HCT116 (cell line): ENCODE measurements at regions not wholly inside any gene's neighbourhood (a gene's known extent, or its start where the extent isn't known, plus 50 kb on each side); places are given as distances from the start of the nearest gene placed in this dataset.

Source experiments
- ATAC-seq: fragments of 200-7000 bp; cut with Tn5 transposase; 2 replicates; pipeline ENCODE4 v1.9.1; 2020; ENCODE audit warnings: mild to moderate bottlenecking, moderate library complexity
- BruUV-seq: library from RNA; stranded (reverse); fragments of 400-500 nt; replicated peaks from 2 replicates; lab custom pipeline; 2021; lab: Mats Ljungman, UMichigan
- CTCF ChIA-PET: fragments of 300-600 bp; sonication (Branson Sonifier 250); formaldehyde crosslinking; loops from one replicate; lab custom pipeline; 2021; ENCODE audit warnings: antibody characterized with exemption; lab: Charles Lee
- POLR2A ChIA-PET: fragments of 300-600, 350-600 bp; sonication (Branson Sonifier 250); formaldehyde crosslinking; loops from one replicate; lab custom pipeline; 2021; ENCODE audit warnings: antibody characterized with exemption; lab: Charles Lee
- RAD21 ChIA-PET, 2 experiments: fragments of 300-600 bp; sonication (Branson Sonifier 250); formaldehyde crosslinking; loops; one replicate each; lab custom pipeline; 2023; ENCODE audit warnings: low total read pairs in 2 of 2; ENCODE audit not compliant: uncharacterized antibody in 2 of 2, unreplicated experiment in 2 of 2, low non-redundant PET in 1 of 2; lab: Charles Lee
- DNase-seq: peaks from one replicate; pipeline ENCODE4 v3.0.0-alpha.2; 2010; ENCODE audit warnings: low read depth, low spot score
- H2AFZ ChIP-seq: fragments of 200-600 bp; shearing (Covaris generic), sonication (generic); 2 replicates; pipeline ENCODE4 v1.6.1; 2017; ENCODE audit warnings: low read depth, mixed run types, mixed read lengths, antibody characterized with exemption, low read length; ENCODE audit not compliant: poor library complexity, severe bottlenecking
- H3K27ac ChIP-seq: 2 replicates; pipeline ENCODE4 v1.5.1; 2012; ENCODE audit warnings: low read depth, low read length
- H3K27me3 ChIP-seq: fragments of 200-600 bp; sonication (generic); 2 replicates; pipeline ENCODE4 v1.6.1; 2016; ENCODE audit warnings: mixed run types, low read length, mixed read lengths; ENCODE audit not compliant: insufficient read depth
- H3K36me3 ChIP-seq, 2 experiments: fragments of 200-500 bp in 1 of 2; fragments of 200-600 bp in 1 of 2; sonication (Bioruptor generic) in 1 of 2; sonication (generic) in 1 of 2; 2 replicates each; pipeline versions ENCODE4 v1.5.1 to v1.6.1; 2014 to 2016; ENCODE audit warnings: low read length in 2 of 2, inconsistent platforms in 1 of 2, mixed read lengths in 1 of 2, mixed run types in 1 of 2; ENCODE audit not compliant: insufficient read depth in 2 of 2, control insufficient read depth in 1 of 2
- H3K4me1 ChIP-seq, 2 experiments: fragments of 200-600 bp in 1 of 2; sonication (generic) in 1 of 2; 2 replicates each; pipeline versions ENCODE4 v1.5.1 to v1.6.1; 2012 to 2017; ENCODE audit warnings: low read length in 2 of 2, inconsistent platforms in 1 of 2, mild to moderate bottlenecking in 1 of 2, mixed read lengths in 1 of 2, mixed run types in 1 of 2, moderate library complexity in 1 of 2; ENCODE audit not compliant: insufficient read depth in 2 of 2, control insufficient read depth in 1 of 2
- H3K4me2 ChIP-seq: fragments of 200-600 bp; sonication (generic); 2 replicates; pipeline ENCODE4 v1.6.1; 2017; ENCODE audit warnings: mixed run types, low read length, mixed read lengths
- H3K4me3 ChIP-seq, 2 experiments: fragments of 200-600 bp in 1 of 2; sonication (generic) in 1 of 2; replicated peaks in 1 of 2; 2 replicates each; pipeline ENCODE4 v1.5.1; 2011 to 2016; ENCODE audit warnings: low read length in 2 of 2, control low read depth in 1 of 2, low read depth in 1 of 2, mild to moderate bottlenecking in 1 of 2, mixed read lengths in 1 of 2, mixed run types in 1 of 2
- H3K79me2 ChIP-seq: fragments of 200-600 bp; sonication (generic); 2 replicates; pipeline ENCODE4 v1.6.1; 2017; ENCODE audit warnings: mild to moderate bottlenecking, mixed run types, low read length, moderate library complexity, mixed read lengths; ENCODE audit not compliant: insufficient read depth
- H3K9ac ChIP-seq: fragments of 200-600 bp; sonication (generic); 2 replicates; pipeline ENCODE4 v1.6.1; 2016; ENCODE audit warnings: low read length, mixed read lengths
- H3K9me2 ChIP-seq: fragments of 200-600 bp; sonication (generic), shearing (Covaris generic); 2 replicates; pipeline ENCODE4 v1.6.1; 2017; ENCODE audit warnings: mixed run types, mild to moderate bottlenecking, moderate library complexity; ENCODE audit not compliant: insufficient read depth
- H3K9me3 ChIP-seq, 2 experiments: fragments of 200-500 bp in 1 of 2; fragments of 200-600 bp in 1 of 2; sonication (Bioruptor generic) in 1 of 2; sonication (generic) in 1 of 2; 2 replicates each; pipeline ENCODE4 v1.6.1; 2014 to 2017; ENCODE audit warnings: low read length in 2 of 2, mixed read lengths in 2 of 2, inconsistent platforms in 1 of 2, low read depth in 1 of 2, mild to moderate bottlenecking in 1 of 2, mixed run types in 1 of 2, moderate library complexity in 1 of 2; ENCODE audit not compliant: control insufficient read depth in 1 of 2, insufficient read depth in 1 of 2
- H4K20me1 ChIP-seq: fragments of 200-600 bp; sonication (generic), shearing (Covaris generic); 2 replicates; pipeline ENCODE4 v1.6.1; 2017; ENCODE audit warnings: mixed run types, mild to moderate bottlenecking, moderate library complexity; ENCODE audit not compliant: insufficient read depth
- CEBPB ChIP-seq: IDR thresholded peaks from 2 replicates; pipeline ENCODE4 v1.6.1; 2012; ENCODE audit warnings: low read depth
- ELF1 ChIP-seq: IDR thresholded peaks from 2 replicates; pipeline ENCODE4 v1.6.1; 2012; ENCODE audit warnings: low read depth, borderline replicate concordance
- JUND ChIP-seq: IDR thresholded peaks from 2 replicates; pipeline ENCODE4 v1.6.1; 2012
- POLR2A ChIP-seq: IDR thresholded peaks from 2 replicates; pipeline ENCODE4 v1.7.0; 2011; ENCODE audit warnings: borderline replicate concordance; ENCODE audit not compliant: insufficient read depth, insufficient read length; ENCODE audit errors: extremely low read depth
- POLR2AphosphoS5 ChIP-seq: IDR thresholded peaks from 2 replicates; pipeline ENCODE4 v1.6.1; 2011; ENCODE audit warnings: mild to moderate bottlenecking, low read depth, low read length, moderate library complexity
- RAD21 ChIP-seq: IDR thresholded peaks from 2 replicates; pipeline ENCODE4 v1.6.1; 2012; ENCODE audit warnings: low read depth, mild to moderate bottlenecking
- SIN3A ChIP-seq: IDR thresholded peaks from 2 replicates; pipeline ENCODE4 v1.6.1; 2012; ENCODE audit warnings: low read depth
- SP1 ChIP-seq: IDR thresholded peaks from 2 replicates; pipeline ENCODE4 v1.6.1; 2012; ENCODE audit warnings: low read depth
- SRF ChIP-seq: IDR thresholded peaks from 2 replicates; pipeline ENCODE4 v1.6.1; 2012; ENCODE audit warnings: low read depth
- TCF7L2 ChIP-seq: IDR thresholded peaks from 2 replicates; pipeline ENCODE4 v1.7.0; 2011; ENCODE audit warnings: borderline replicate concordance, inconsistent platforms; ENCODE audit not compliant: insufficient read depth, insufficient read length; ENCODE audit errors: extremely low read depth
- YY1 ChIP-seq: IDR thresholded peaks from 2 replicates; pipeline ENCODE4 v1.6.1; 2011; ENCODE audit warnings: low read length, low read depth, moderate library complexity, mild to moderate bottlenecking; ENCODE audit not compliant: insufficient replicate concordance; ENCODE audit errors: extremely low read depth
- ZFX ChIP-seq: fragments of 450-650 bp; IDR thresholded peaks from 2 replicates; pipeline ENCODE4 v1.6.1; 2017
- ZNF274 ChIP-seq: fragments of 200-500 bp; sonication (Bioruptor generic); IDR thresholded peaks from 2 replicates; pipeline ENCODE4 v1.6.1; 2014; ENCODE audit warnings: mild to moderate bottlenecking, low read depth, low read length, inconsistent platforms
- intact Hi-C: fragments of 100-400 bp; cut with micrococcal nuclease; formaldehyde crosslinking; loops from 2 replicates; pipeline ENCODE4 v1.10.0; 2022
- TF ChIP-seq, protein P1 (sequence below): IDR thresholded peaks from 2 replicates; pipeline ENCODE4 v1.6.1; 2012; ENCODE audit warnings: low read depth
- TF ChIP-seq, protein P2 (sequence below): IDR thresholded peaks from 2 replicates; pipeline ENCODE4 v1.6.1; 2011; ENCODE audit warnings: mild to moderate bottlenecking, low read length, moderate library complexity; ENCODE audit not compliant: insufficient replicate concordance; ENCODE audit errors: extremely low read depth
- TF ChIP-seq, protein P3 (sequence below): IDR thresholded peaks from 2 replicates; pipeline ENCODE4 v1.6.1; 2012

DNA sequence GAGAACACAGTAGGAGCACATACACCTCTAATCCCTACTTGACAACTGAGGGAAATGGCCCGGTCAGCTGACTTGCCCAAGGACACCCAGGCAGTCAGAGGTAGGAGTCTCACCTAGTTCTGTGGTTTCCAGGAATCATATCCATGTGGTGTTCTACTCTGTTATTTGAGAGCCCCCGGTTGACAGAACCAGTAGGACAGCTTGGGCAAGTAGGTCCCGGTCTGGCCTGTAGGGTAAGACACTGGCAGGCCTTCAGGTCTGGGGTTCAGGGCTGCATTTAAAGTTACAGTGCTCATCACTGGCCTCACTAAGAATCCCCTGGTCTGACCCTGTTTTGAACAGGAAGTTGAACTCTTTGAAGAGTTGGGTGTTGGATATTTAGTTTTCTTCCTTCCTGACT lies 476.1 kb downstream of the SHQ1 start:
- no peaks in the 10 kb centered on the region; a peak in 1 of 4 replicates for H3K36me3 ChIP-seq
- intact Hi-C loops = no loop called here
- H3K4me2 ChIP-seq = no peak overlapping the region
- no peaks in the 10 kb centered on the region for H3K4me1 ChIP-seq
- no peaks in the 10 kb centered on the region for H3K9me3 ChIP-seq
- no peaks in the 10 kb centered on the region for H3K79me2 ChIP-seq
- H4K20me1 ChIP-seq = no peaks in the 10 kb centered on the region
- ChIA-PET RAD21 (no interaction called here), POLR2A (no interaction called here), CTCF (no interaction called here)
- no peak overlapping the region for H3K27ac ChIP-seq
- no peaks in the 10 kb centered on the region for H3K9me2 ChIP-seq
- H3K27me3 ChIP-seq = no peaks in the 10 kb centered on the region
- H3K9ac ChIP-seq = no peak overlapping the region
- DNase-seq (no peak), ATAC-seq (peak; percentile 60)
- BruUV-seq = no TSS peak
- H3K4me3 ChIP-seq = no peak overlapping the region
- H2AFZ ChIP-seq = no peak overlapping the region
- TF ChIP-seq SRF (no peak), ZFX (no peak), ZNF274 (no peak)
- TF ChIP-seq, all 23 proteins: peak for 0

DNA sequence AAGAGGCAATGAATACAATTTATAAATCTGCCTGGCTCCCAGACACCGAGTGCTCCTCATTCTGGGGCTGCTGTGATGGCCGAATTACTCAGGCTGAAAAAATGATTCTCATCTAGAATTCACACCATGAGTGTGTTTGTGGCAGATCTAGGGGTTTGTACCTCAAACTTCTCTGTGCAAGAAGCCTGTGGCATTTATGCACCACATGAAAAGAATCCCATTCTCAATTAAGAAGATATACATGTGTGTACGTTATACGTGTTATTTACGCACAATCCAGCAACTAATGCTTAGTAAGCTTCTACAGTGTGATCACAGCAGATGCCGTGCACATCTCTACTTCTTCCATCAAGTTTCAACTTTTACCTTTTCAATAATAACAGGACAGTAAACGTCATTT lies 476.8 kb downstream of the SHQ1 start:
- Histone ChIP-seq H2AFZ (no peak overlapping the region), H4K20me1 (no peaks in the 10 kb centered on the region), H3K79me2 (no peaks in the 10 kb centered on the region), H3K9ac (no peak overlapping the region), H3K9me2 (no peaks in the 10 kb centered on the region), H3K27me3 (no peaks in the 10 kb centered on the region), H3K4me2 (no peak overlapping the region), H3K4me1 (no peaks in the 10 kb centered on the region), H3K4me3 (no peak overlapping the region), H3K36me3 (no peaks in the 10 kb centered on the region), H3K27ac (no peak overlapping the region), H3K9me3 (no peaks in the 10 kb centered on the region)
- CTCF ChIA-PET = no interaction called here
- DNase-seq (no peak), ATAC-seq (no peak)
- POLR2A ChIA-PET = no interaction called here
- RAD21 ChIA-PET = no interaction called here
- no TSS peak for BruUV-seq
- intact Hi-C loops = no loop called here
- TF ChIP-seq ELF1 (no peak), RAD21 (no peak), ZNF274 (no peak), SRF (no peak), SP1 (no peak), POLR2AphosphoS5 (no peak), ZFX (no peak), YY1 (no peak), CEBPB (no peak), JUND (no peak), TCF7L2 (no peak), SIN3A (no peak), POLR2A (no peak)
- TF ChIP-seq, protein P1, sequence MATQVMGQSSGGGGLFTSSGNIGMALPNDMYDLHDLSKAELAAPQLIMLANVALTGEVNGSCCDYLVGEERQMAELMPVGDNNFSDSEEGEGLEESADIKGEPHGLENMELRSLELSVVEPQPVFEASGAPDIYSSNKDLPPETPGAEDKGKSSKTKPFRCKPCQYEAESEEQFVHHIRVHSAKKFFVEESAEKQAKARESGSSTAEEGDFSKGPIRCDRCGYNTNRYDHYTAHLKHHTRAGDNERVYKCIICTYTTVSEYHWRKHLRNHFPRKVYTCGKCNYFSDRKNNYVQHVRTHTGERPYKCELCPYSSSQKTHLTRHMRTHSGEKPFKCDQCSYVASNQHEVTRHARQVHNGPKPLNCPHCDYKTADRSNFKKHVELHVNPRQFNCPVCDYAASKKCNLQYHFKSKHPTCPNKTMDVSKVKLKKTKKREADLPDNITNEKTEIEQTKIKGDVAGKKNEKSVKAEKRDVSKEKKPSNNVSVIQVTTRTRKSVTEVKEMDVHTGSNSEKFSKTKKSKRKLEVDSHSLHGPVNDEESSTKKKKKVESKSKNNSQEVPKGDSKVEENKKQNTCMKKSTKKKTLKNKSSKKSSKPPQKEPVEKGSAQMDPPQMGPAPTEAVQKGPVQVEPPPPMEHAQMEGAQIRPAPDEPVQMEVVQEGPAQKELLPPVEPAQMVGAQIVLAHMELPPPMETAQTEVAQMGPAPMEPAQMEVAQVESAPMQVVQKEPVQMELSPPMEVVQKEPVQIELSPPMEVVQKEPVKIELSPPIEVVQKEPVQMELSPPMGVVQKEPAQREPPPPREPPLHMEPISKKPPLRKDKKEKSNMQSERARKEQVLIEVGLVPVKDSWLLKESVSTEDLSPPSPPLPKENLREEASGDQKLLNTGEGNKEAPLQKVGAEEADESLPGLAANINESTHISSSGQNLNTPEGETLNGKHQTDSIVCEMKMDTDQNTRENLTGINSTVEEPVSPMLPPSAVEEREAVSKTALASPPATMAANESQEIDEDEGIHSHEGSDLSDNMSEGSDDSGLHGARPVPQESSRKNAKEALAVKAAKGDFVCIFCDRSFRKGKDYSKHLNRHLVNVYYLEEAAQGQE = no peak
- TF ChIP-seq, protein P2, sequence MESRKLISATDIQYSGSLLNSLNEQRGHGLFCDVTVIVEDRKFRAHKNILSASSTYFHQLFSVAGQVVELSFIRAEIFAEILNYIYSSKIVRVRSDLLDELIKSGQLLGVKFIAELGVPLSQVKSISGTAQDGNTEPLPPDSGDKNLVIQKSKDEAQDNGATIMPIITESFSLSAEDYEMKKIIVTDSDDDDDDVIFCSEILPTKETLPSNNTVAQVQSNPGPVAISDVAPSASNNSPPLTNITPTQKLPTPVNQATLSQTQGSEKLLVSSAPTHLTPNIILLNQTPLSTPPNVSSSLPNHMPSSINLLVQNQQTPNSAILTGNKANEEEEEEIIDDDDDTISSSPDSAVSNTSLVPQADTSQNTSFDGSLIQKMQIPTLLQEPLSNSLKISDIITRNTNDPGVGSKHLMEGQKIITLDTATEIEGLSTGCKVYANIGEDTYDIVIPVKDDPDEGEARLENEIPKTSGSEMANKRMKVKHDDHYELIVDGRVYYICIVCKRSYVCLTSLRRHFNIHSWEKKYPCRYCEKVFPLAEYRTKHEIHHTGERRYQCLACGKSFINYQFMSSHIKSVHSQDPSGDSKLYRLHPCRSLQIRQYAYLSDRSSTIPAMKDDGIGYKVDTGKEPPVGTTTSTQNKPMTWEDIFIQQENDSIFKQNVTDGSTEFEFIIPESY = no peak
- TF ChIP-seq, protein P3, sequence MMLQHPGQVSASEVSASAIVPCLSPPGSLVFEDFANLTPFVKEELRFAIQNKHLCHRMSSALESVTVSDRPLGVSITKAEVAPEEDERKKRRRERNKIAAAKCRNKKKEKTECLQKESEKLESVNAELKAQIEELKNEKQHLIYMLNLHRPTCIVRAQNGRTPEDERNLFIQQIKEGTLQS = no peak
